ENCODE measurements at regions not wholly inside any gene's neighbourhood (a gene's known extent, or its start where the extent isn't known, plus 50 kb on each side); places are given as distances from the start of the nearest gene placed in this dataset.

DNA sequence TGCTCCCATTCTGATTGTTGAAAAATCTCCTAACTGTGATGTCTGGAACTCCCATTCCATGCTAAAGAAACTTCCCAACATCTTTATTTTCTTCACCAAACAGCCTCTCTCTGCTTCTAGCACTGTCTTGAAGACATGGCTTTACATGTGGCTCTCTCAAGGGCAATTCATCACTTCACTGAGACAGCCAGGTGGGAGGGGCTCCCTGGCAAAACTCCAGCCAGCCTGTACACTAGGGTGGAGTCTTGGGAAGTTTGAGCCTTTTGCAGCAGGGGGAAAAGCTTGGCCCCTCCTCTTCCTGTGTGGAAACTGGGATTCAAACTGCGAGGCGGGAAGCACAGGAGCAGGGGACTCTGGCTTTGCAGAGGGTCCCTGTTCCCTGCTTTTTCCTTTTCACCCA lies 130.5 kb upstream of the TTC29 start:
- TF ChIP-seq, protein P1, sequence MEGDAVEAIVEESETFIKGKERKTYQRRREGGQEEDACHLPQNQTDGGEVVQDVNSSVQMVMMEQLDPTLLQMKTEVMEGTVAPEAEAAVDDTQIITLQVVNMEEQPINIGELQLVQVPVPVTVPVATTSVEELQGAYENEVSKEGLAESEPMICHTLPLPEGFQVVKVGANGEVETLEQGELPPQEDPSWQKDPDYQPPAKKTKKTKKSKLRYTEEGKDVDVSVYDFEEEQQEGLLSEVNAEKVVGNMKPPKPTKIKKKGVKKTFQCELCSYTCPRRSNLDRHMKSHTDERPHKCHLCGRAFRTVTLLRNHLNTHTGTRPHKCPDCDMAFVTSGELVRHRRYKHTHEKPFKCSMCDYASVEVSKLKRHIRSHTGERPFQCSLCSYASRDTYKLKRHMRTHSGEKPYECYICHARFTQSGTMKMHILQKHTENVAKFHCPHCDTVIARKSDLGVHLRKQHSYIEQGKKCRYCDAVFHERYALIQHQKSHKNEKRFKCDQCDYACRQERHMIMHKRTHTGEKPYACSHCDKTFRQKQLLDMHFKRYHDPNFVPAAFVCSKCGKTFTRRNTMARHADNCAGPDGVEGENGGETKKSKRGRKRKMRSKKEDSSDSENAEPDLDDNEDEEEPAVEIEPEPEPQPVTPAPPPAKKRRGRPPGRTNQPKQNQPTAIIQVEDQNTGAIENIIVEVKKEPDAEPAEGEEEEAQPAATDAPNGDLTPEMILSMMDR (IDR thresholded peaks at IDR 0.05): no peak
- TF ChIP-seq POLR2AphosphoS5 (IDR thresholded peaks at IDR 0.05): no peak

Measured in prostate gland (tissue), 2 donors.